ENCODE measurements at regions not wholly inside any gene's neighbourhood (a gene's known extent, or its start where the extent isn't known, plus 50 kb on each side); places are given as distances from the start of the nearest gene placed in this dataset.
"Not testable (repeated sequence)": the region's sequence is repeated elsewhere in the genome, so short reads cannot be mapped to it uniquely, and the experiment has no call there.

DNA sequence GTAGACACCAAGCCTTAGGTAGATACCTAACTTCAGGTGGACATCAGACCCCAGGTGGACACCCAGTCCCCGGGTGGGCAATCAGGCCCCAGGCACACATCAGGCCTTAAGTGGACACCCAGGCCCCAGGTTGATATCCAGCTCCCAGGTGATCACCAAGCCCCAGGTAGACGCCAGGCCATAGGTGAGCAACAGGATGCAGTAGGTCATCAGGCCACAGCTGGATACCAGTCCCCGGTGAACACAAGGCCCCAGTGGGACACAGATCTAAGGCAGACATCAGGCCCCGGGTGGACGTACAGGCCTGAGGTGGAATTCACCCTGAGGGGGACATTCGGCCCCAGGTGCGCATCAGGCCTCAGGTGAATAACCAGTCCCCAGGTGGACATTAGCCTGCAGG lies 201.0 kb downstream of the POTEM start:
- not testable (repeated sequence) for TF ChIP-seq POLR2A (IDR thresholded peaks at IDR 0.05); CTCF (IDR thresholded peaks at IDR 0.05 in 4 of 5, conservative IDR thresholded peaks at IDR 0.05 in 1 of 5)

All from gastrocnemius medialis (tissue), 4 donors.